AG04450 (cell line): ENCODE measurements at regions not wholly inside any gene's neighbourhood (a gene's known extent, or its start where the extent isn't known, plus 50 kb on each side); places are given as distances from the start of the nearest gene placed in this dataset.

Experiments
- CTCF ChIA-PET: fragments of 300-600, 350-600 bp; formaldehyde crosslinking; extraction: SDS; loops from one replicate; lab custom pipeline; 2022; ENCODE audit warnings: antibody characterized with exemption, inconsistent platforms; lab: Charles Lee
- POLR2A ChIA-PET: fragments of 350-600 bp; formaldehyde crosslinking; extraction: SDS; loops from one replicate; lab custom pipeline; 2021; ENCODE audit warnings: antibody characterized with exemption, inconsistent platforms; lab: Yijun Ruan, JAX
- DNase-seq: peaks from one replicate; pipeline ENCODE4 v3.0.0-alpha.2; 2011; ENCODE audit warnings: low read depth, low spot score
- H3K27ac ChIP-seq: one replicate; pipeline ENCODE4 v1.5.1; 2012; ENCODE audit warnings: low read depth, low read length, control low read depth
- H3K27me3 ChIP-seq: one replicate; pipeline ENCODE4 v1.6.0; 2012; ENCODE audit warnings: low read length; ENCODE audit not compliant: control insufficient read depth, insufficient read depth
- H3K4me3 ChIP-seq: 2 replicates; pipeline ENCODE4 v1.5.1; 2011; ENCODE audit warnings: mild to moderate bottlenecking, low read depth, low read length, control low read depth
- H3K9me3 ChIP-seq: 2 replicates; pipeline ENCODE4 v1.5.1; 2012; ENCODE audit warnings: low read length; ENCODE audit not compliant: control insufficient read depth, insufficient read depth
- CTCF ChIP-seq: IDR thresholded peaks from 2 replicates; pipeline ENCODE4 v1.5.1; 2011; ENCODE audit warnings: low read depth, low read length, control low read depth, inconsistent platforms

GRCh38 chr5:6115852-6116251, 262.5 kb downstream of the MED10 start:
- ChIA-PET CTCF (no interaction called here), POLR2A (no interaction called here)
- no peak for TF ChIP-seq CTCF
- DNase-seq = no peak
- Histone ChIP-seq H3K27me3 (no peaks in the 10 kb centered on the region), H3K4me3 (no peak overlapping the region), H3K9me3 (peaks cover 23% of the 10 kb centered on the region), H3K27ac (no peak overlapping the region)

GRCh38 chr5:6112538-6112937, 265.8 kb downstream of the MED10 start:
- TF ChIP-seq CTCF = no peak
- H3K4me3 ChIP-seq = no peak overlapping the region
- ChIA-PET POLR2A (no interaction called here), CTCF (no interaction called here)
- H3K27me3 ChIP-seq = no peaks in the 10 kb centered on the region
- no peak overlapping the region for H3K27ac ChIP-seq
- peaks cover 40% of the 10 kb centered on the region for H3K9me3 ChIP-seq
- DNase-seq = no peak

- TF ChIP-seq CTCF = no peak
- ChIA-PET POLR2A (no interaction called here), CTCF (no interaction called here)
- no peak overlapping the region for H3K4me3 ChIP-seq
- no peak overlapping the region for H3K27ac ChIP-seq
- peaks cover 40% of the 10 kb centered on the region for H3K9me3 ChIP-seq
- DNase-seq = no peak
- no peaks in the 10 kb centered on the region for H3K27me3 ChIP-seq
These were observed 266.2 kb downstream of the MED10 start for GRCh38 chr5:6112125-6112524.

GRCh38 chr5:6111131-6111530, 267.2 kb downstream of the MED10 start:
- H3K27ac ChIP-seq = no peak overlapping the region
- POLR2A ChIA-PET = no interaction called here
- no peak overlapping the region for H3K4me3 ChIP-seq
- no peak for DNase-seq
- TF ChIP-seq CTCF = no peak
- CTCF ChIA-PET = no interaction called here
- H3K27me3 ChIP-seq = no peaks in the 10 kb centered on the region
- peaks cover 42% of the 10 kb centered on the region for H3K9me3 ChIP-seq

GRCh38 chr5:6110441-6111005, 267.8 kb downstream of the MED10 start:
- DNase-seq = no peak
- no peaks in the 10 kb centered on the region for H3K27me3 ChIP-seq
- ChIA-PET POLR2A (no interaction called here), CTCF (no interaction called here)
- H3K27ac ChIP-seq = no peak overlapping the region
- TF ChIP-seq CTCF = no peak
- H3K9me3 ChIP-seq = peaks cover 46% of the 10 kb centered on the region
- no peak overlapping the region for H3K4me3 ChIP-seq
